SU-DHL-6 (cell line): ENCODE measurements at regions not wholly inside any gene's neighbourhood (a gene's known extent, or its start where the extent isn't known, plus 50 kb on each side); places are given as distances from the start of the nearest gene placed in this dataset.

Experiments used
- H2AFZ ChIP-seq: fragments of 200-600 bp; sonication (generic); 2 replicates; pipeline ENCODE4 v1.6.1; 2014; ENCODE audit warnings: low read depth, mild to moderate bottlenecking, moderate library complexity, mixed read lengths, antibody characterized with exemption, low read length; ENCODE audit not compliant: severe bottlenecking
- H3F3A ChIP-seq: fragments of 200-600 bp; shearing (Covaris generic); 2 replicates; pipeline ENCODE4 v1.6.0; 2016; ENCODE audit warnings: antibody characterized with exemption, mild to moderate bottlenecking; ENCODE audit not compliant: insufficient read depth
- H3K27ac ChIP-seq: fragments of 200-600 bp; sonication (generic); 2 replicates; pipeline ENCODE4 v1.5.1; 2016; ENCODE audit warnings: low read depth, mild to moderate bottlenecking, low read length, moderate library complexity, mixed read lengths
- H3K27me3 ChIP-seq: fragments of 200-600 bp; sonication (generic), shearing (Covaris generic); 2 replicates; pipeline ENCODE4 v1.6.0; 2014; ENCODE audit warnings: mild to moderate bottlenecking, low read length
- H3K36me3 ChIP-seq: fragments of 200-600 bp; sonication (generic); 2 replicates; pipeline ENCODE4 v1.6.1; 2014; ENCODE audit warnings: mild to moderate bottlenecking, low read length, mixed read lengths
- H3K4me2 ChIP-seq: fragments of 300-600, 200-600 bp; shearing (Covaris generic), sonication (generic); 2 replicates; pipeline ENCODE4 v1.6.0; 2014; ENCODE audit warnings: low read length, low read depth, mild to moderate bottlenecking; ENCODE audit not compliant: poor library complexity, severe bottlenecking
- H3K4me3 ChIP-seq: fragments of 200-600 bp; sonication (generic); 2 replicates; pipeline ENCODE4 v1.5.1; 2014; ENCODE audit warnings: antibody characterized with exemption, low read length, mild to moderate bottlenecking, mixed read lengths; ENCODE audit not compliant: insufficient read depth, poor library complexity, severe bottlenecking
- H3K79me2 ChIP-seq: fragments of 200-600 bp; sonication (generic); 2 replicates; pipeline ENCODE4 v1.6.1; 2014; ENCODE audit warnings: mild to moderate bottlenecking, low read length, moderate library complexity; ENCODE audit not compliant: insufficient read depth
- H3K9ac ChIP-seq: fragments of 200-600 bp; sonication (generic); 2 replicates; pipeline ENCODE4 v1.7.0; 2014; ENCODE audit warnings: mild to moderate bottlenecking, low read length
- H3K9me2 ChIP-seq: fragments of 200-600 bp; sonication (generic); replicated peaks from 2 replicates; pipeline ENCODE4 v1.6.1; 2014; ENCODE audit warnings: low read length; ENCODE audit not compliant: insufficient read depth
- H3K9me3 ChIP-seq: fragments of 200-600 bp; sonication (generic); 2 replicates; pipeline ENCODE4 v1.6.1; 2014; ENCODE audit warnings: low read length, mixed read lengths; ENCODE audit not compliant: insufficient read depth
- H4K20me1 ChIP-seq: fragments of 200-600 bp; sonication (generic); 2 replicates; pipeline ENCODE4 v1.6.1; 2014; ENCODE audit warnings: low read depth, mild to moderate bottlenecking, antibody characterized with exemption, low read length, moderate library complexity, mixed read lengths
- CTCF ChIP-seq: fragments of 200-600 bp; sonication (generic); IDR thresholded peaks from one replicate; pipeline ENCODE4 v1.5.1; 2017; ENCODE audit warnings: antibody characterized with exemption, mild to moderate bottlenecking, low read length, moderate library complexity; ENCODE audit not compliant: insufficient read depth, poor library complexity, severe bottlenecking
- EZH2phosphoT487 ChIP-seq: fragments of 200-600 bp; sonication (generic), shearing (Covaris generic); conservative IDR thresholded peaks from 2 replicates; pipeline ENCODE4 v1.6.1; 2018; ENCODE audit warnings: mild to moderate bottlenecking, antibody characterized with exemption, low read length, moderate library complexity, mixed read lengths

- Histone ChIP-seq H3K9ac (no peak overlapping the region), H3K9me2 (no peaks in the 10 kb centered on the region), H2AFZ (no peak overlapping the region), H3K79me2 (no peaks in the 10 kb centered on the region), H3K4me2 (no peak overlapping the region), H3K36me3 (no peaks in the 10 kb centered on the region), H4K20me1 (no peaks in the 10 kb centered on the region), H3K27me3 (no peaks in the 10 kb centered on the region), H3F3A (no peaks in the 10 kb centered on the region), H3K9me3 (no peaks in the 10 kb centered on the region), H3K4me3 (no peak overlapping the region), H3K27ac (no peak overlapping the region)
- TF ChIP-seq EZH2phosphoT487 (no peak), CTCF (no peak)
These were observed 99.5 kb downstream of the FMR1NB start for GRCh38 chrX:148080593-148080992.

GRCh38 chrX:148084611-148085010 lies 103.5 kb downstream of the FMR1NB start:
- Histone ChIP-seq H3K27ac (no peak overlapping the region), H3K9me3 (no peaks in the 10 kb centered on the region), H4K20me1 (no peaks in the 10 kb centered on the region), H3K27me3 (no peaks in the 10 kb centered on the region), H3K4me2 (no peak overlapping the region), H3K36me3 (no peaks in the 10 kb centered on the region), H2AFZ (no peak overlapping the region), H3F3A (no peaks in the 10 kb centered on the region), H3K79me2 (no peaks in the 10 kb centered on the region), H3K4me3 (no peak overlapping the region), H3K9ac (no peak overlapping the region), H3K9me2 (no peaks in the 10 kb centered on the region)
- TF ChIP-seq CTCF (no peak), EZH2phosphoT487 (no peak)

- Histone ChIP-seq H3K27me3 (no peaks in the 10 kb centered on the region), H3K36me3 (no peaks in the 10 kb centered on the region), H3K9me3 (no peaks in the 10 kb centered on the region; the same call in 1 of the 2 replicates), H3K9ac (no peak overlapping the region), H3F3A (no peaks in the 10 kb centered on the region), H2AFZ (no peak overlapping the region), H3K9me2 (no peaks in the 10 kb centered on the region), H4K20me1 (no peaks in the 10 kb centered on the region), H3K4me3 (no peak overlapping the region), H3K27ac (no peak overlapping the region), H3K4me2 (no peak overlapping the region), H3K79me2 (no peaks in the 10 kb centered on the region)
- no peak for TF ChIP-seq CTCF
- no peak for TF ChIP-seq EZH2phosphoT487
These were observed 139.0 kb downstream of the FMR1NB start for GRCh38 chrX:148120151-148120550.
